ENCODE measurements at regions not wholly inside any gene's neighbourhood (a gene's known extent, or its start where the extent isn't known, plus 50 kb on each side); places are given as distances from the start of the nearest gene placed in this dataset.

GRCh38 chr13:62444805-62445204 is 1029.2 kb upstream of the PCDH20 start:
- TF ChIP-seq CTCF (IDR thresholded peaks at IDR 0.05; ENCODE audit: low read depth, low read length, poor library complexity, severe bottlenecking) (no peak), EZH2phosphoT487 (IDR thresholded peaks at IDR 0.05; ENCODE audit: borderline replicate concordance, low read length) (no peak)
